Natural killer cell (primary cell): ENCODE measurements at regions not wholly inside any gene's neighbourhood (a gene's known extent, or its start where the extent isn't known, plus 50 kb on each side); places are given as distances from the start of the nearest gene placed in this dataset.
"Not testable (repeated sequence)": the region's sequence is repeated elsewhere in the genome, so short reads cannot be mapped to it uniquely, and the experiment has no call there.

Source experiments
- ATAC-seq, 3 donors: fragments of 150-1000 bp in 2 of 3; fragments of 200-7000 bp in 1 of 3; cut with Tn5 transposase; 1 replicate in 1 of 3; 2 replicates in 2 of 3; pipeline ENCODE4 v1.10.0; 2021; ENCODE audit warnings: mild to moderate bottlenecking in 2 of 3, moderate library complexity in 2 of 3
- DNase-seq, 2 donors: peaks; one replicate each; pipeline versions ENCODE4 v3.0.0 to v3.0.0-alpha.2; 2013 to 2021; ENCODE audit warnings: mixed read lengths in 1 of 2
- H3K27ac ChIP-seq: one replicate; pipeline ENCODE4 v1.5.1; 2013; ENCODE audit warnings: mild to moderate bottlenecking, low read length
- H3K27me3 ChIP-seq: one replicate; pipeline ENCODE4 v1.6.1; 2013; ENCODE audit warnings: low read length; ENCODE audit not compliant: control insufficient read depth, insufficient read depth
- H3K36me3 ChIP-seq: one replicate; pipeline ENCODE4 v1.6.1; 2013; ENCODE audit warnings: low read length; ENCODE audit not compliant: control insufficient read depth, insufficient read depth
- H3K4me1 ChIP-seq: one replicate; pipeline ENCODE4 v1.6.1; 2013; ENCODE audit warnings: low read length; ENCODE audit not compliant: control insufficient read depth, insufficient read depth
- H3K4me3 ChIP-seq: one replicate; pipeline ENCODE4 v1.5.1; 2013; ENCODE audit warnings: low read length
- H3K9me3 ChIP-seq: one replicate; pipeline ENCODE4 v1.6.1; 2013; ENCODE audit warnings: low read length; ENCODE audit not compliant: control insufficient read depth, insufficient read depth
- H3K27ac Mint-ChIP-seq, 2 donors: one replicate each; pipeline ENCODE4 v1.8.0; 2022; ENCODE audit warnings: mild to moderate bottlenecking in 2 of 2, mixed read lengths in 2 of 2, moderate library complexity in 1 of 2
- H3K27me3 Mint-ChIP-seq, 2 donors: one replicate each; pipeline ENCODE4 v1.8.0; 2022; ENCODE audit warnings: low read depth in 2 of 2, mixed read lengths in 2 of 2
- H3K36me3 Mint-ChIP-seq: one replicate; pipeline ENCODE4 v1.8.0; 2022; ENCODE audit warnings: mixed read lengths
- H3K4me1 Mint-ChIP-seq, 2 donors: one replicate each; pipeline ENCODE4 v1.8.0; 2022; ENCODE audit warnings: mixed read lengths in 2 of 2
- H3K4me3 Mint-ChIP-seq: one replicate; pipeline ENCODE4 v1.8.0; 2022; ENCODE audit warnings: mild to moderate bottlenecking, moderate library complexity, mixed read lengths
- H3K9me3 Mint-ChIP-seq, 2 donors: one replicate each; pipeline ENCODE4 v1.8.0; 2022; ENCODE audit warnings: mixed read lengths in 2 of 2
- WGBS: methylation state at CpG from one replicate; pipeline ENCODE4 v1.1.7; 2013; ENCODE audit warnings: missing lambda C conversion rate; ENCODE audit not compliant: insufficient coverage; 5-methylcytosine and 5-hydroxymethylcytosine counted together
- intact Hi-C: fragments of 100-400 bp; cut with micrococcal nuclease; formaldehyde crosslinking; loops from one replicate; pipeline ENCODE4 v1.14.2; 2022
- TF ChIP-seq, protein P1 (sequence below): fragments of 200-600 bp; IDR thresholded peaks from one replicate; pipeline ENCODE4 v1.8.0; 2022; ENCODE audit warnings: antibody characterized with exemption

DNA sequence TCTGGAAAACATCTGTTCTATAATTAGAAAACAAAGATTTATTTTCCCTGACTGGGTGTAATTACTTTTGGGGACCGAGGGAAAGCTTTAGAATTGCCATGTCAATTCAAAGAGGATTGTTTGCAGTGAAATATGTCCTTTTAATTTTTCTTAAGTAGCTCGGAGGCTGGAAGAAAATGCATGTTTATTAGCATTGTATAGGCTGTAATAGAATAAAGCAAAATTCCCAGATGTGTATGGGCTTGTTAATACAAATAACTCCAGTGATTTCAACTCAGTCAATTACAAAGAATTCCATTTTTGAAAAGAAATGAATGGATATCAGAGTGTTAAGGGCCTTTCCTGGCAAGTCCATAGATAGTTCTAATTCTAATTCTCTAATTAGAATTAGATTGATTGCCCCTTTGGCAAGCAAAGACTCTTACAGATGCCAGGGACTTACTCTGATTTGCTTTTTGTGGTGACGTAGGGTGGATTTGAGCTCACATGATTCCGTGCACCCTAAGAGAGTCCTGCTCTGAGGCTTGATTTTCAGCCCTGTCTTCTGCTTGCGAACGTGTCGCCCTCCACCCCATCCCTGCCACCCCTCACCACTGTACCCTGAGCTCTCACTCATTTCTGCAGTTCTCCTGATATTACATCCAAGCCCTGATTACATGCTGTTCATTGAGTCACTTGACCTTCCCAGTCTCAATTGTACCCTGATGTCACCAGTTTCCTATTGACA is 70.0 kb upstream of the FAM20A start:
- Mint-ChIP-seq H3K27ac (no peak overlapping the region), H3K27me3 (peaks cover 29 to 44% of the 10 kb centered on the region in 2 donors), H3K9me3 (no peaks in the 10 kb centered on the region), H3K4me1 (no peaks in the 10 kb centered on the region), H3K36me3 (no peaks in the 10 kb centered on the region), H3K4me3 (no peak overlapping the region)
- WGBS, result 92% methylated on average over 6 of the region's 7 CpGs
- intact Hi-C loops, result no loop called here
- no peaks in the 10 kb centered on the region for H3K4me1 ChIP-seq
- TF ChIP-seq, protein P1, sequence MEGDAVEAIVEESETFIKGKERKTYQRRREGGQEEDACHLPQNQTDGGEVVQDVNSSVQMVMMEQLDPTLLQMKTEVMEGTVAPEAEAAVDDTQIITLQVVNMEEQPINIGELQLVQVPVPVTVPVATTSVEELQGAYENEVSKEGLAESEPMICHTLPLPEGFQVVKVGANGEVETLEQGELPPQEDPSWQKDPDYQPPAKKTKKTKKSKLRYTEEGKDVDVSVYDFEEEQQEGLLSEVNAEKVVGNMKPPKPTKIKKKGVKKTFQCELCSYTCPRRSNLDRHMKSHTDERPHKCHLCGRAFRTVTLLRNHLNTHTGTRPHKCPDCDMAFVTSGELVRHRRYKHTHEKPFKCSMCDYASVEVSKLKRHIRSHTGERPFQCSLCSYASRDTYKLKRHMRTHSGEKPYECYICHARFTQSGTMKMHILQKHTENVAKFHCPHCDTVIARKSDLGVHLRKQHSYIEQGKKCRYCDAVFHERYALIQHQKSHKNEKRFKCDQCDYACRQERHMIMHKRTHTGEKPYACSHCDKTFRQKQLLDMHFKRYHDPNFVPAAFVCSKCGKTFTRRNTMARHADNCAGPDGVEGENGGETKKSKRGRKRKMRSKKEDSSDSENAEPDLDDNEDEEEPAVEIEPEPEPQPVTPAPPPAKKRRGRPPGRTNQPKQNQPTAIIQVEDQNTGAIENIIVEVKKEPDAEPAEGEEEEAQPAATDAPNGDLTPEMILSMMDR, result no peak
- H3K4me3 ChIP-seq, result no peak overlapping the region
- H3K36me3 ChIP-seq, result no peaks in the 10 kb centered on the region
- H3K27ac ChIP-seq, result no peak overlapping the region
- no peaks in the 10 kb centered on the region for H3K9me3 ChIP-seq
- no peak for DNase-seq
- no peak for ATAC-seq
- H3K27me3 ChIP-seq, result peaks cover 3% of the 10 kb centered on the region

GRCh38 chr17:68666438-68666837 is 65.3 kb upstream of the FAM20A start:
- H3K27ac Mint-ChIP-seq, H3K36me3 Mint-ChIP-seq, H3K4me1 Mint-ChIP-seq, H3K9me3 Mint-ChIP-seq, H3K36me3 ChIP-seq, intact Hi-C loops, DNase-seq, ATAC-seq, H3K27ac ChIP-seq, H3K9me3 ChIP-seq, H3K27me3 ChIP-seq, H3K4me3 Mint-ChIP-seq, H3K4me3 ChIP-seq, H3K4me1 ChIP-seq: not testable (repeated sequence)
- peaks cover 30 to 44% of the 10 kb centered on the region in 2 donors for H3K27me3 Mint-ChIP-seq
- 75% methylated on average over 2 of the region's 5 CpGs for WGBS

GRCh38 chr17:68665373-68665772 is 64.2 kb upstream of the FAM20A start:
- peaks cover 30 to 42% of the 10 kb centered on the region in 2 donors for H3K27me3 Mint-ChIP-seq
- H3K9me3 Mint-ChIP-seq, result no peaks in the 10 kb centered on the region
- no peaks in the 10 kb centered on the region for H3K36me3 Mint-ChIP-seq
- H3K27me3 ChIP-seq, result peaks cover 8% of the 10 kb centered on the region
- intact Hi-C loops, result no loop called here
- H3K36me3 ChIP-seq, result no peaks in the 10 kb centered on the region
- no peaks in the 10 kb centered on the region for H3K9me3 ChIP-seq
- DNase-seq (no peak), ATAC-seq (no peak)
- 100% methylated on average over 1 of the region's 1 CpG for WGBS
- no peaks in the 10 kb centered on the region for H3K4me1 Mint-ChIP-seq
- H3K27ac Mint-ChIP-seq, result no peak overlapping the region
- H3K27ac ChIP-seq, result no peak overlapping the region
- TF ChIP-seq, protein P1, result no peak
- no peaks in the 10 kb centered on the region for H3K4me1 ChIP-seq
- H3K4me3 Mint-ChIP-seq, result no peak overlapping the region
- no peak overlapping the region for H3K4me3 ChIP-seq

- peaks cover 27 to 46% of the 10 kb centered on the region in 2 donors for H3K27me3 Mint-ChIP-seq
- no peaks in the 10 kb centered on the region for H3K36me3 Mint-ChIP-seq
- TF ChIP-seq, protein P1, result no peak
- H3K9me3 Mint-ChIP-seq, result no peaks in the 10 kb centered on the region
- Histone ChIP-seq H3K4me3 (no peak overlapping the region), H3K4me1 (no peaks in the 10 kb centered on the region), H3K9me3 (no peaks in the 10 kb centered on the region), H3K27ac (no peak overlapping the region), H3K36me3 (no peaks in the 10 kb centered on the region), H3K27me3 (peaks cover 6% of the 10 kb centered on the region)
- ATAC-seq (no peak), DNase-seq (no peak)
- 88% methylated on average over 2 of the region's 2 CpGs for WGBS
- no peak overlapping the region for H3K27ac Mint-ChIP-seq
- no peak overlapping the region for H3K4me3 Mint-ChIP-seq
- no peaks in the 10 kb centered on the region for H3K4me1 Mint-ChIP-seq
- intact Hi-C loops, result no loop called here
Measured at GRCh38 chr17:68662479-68662878, 61.3 kb upstream of the FAM20A start.
